ENCODE measurements at regions not wholly inside any gene's neighbourhood (a gene's known extent, or its start where the extent isn't known, plus 50 kb on each side); places are given as distances from the start of the nearest gene placed in this dataset.

DNA sequence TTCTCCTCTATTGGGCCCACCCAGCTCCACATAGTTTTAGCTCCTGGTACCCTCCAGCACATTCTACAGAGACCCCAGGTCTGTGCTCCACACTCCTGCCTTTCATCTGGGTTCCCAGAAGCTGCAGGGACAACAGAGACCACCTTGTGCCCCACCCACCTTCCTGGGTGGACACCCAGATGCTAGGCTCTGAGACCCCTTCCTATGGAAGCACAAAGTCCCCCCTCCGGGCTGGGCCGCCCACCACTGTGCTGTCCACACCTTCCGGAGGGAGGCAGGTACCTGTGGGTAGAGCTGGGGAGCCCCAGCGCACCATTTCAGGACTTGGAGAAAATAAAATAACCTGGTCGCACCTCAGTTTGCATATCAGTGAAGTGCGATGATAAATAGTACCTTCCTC lies 224.9 kb upstream of the FOXF1 start:
- Histone ChIP-seq H3K36me3 (ENCODE audit: control insufficient read depth in 4 of 4, insufficient read depth in 4 of 4, low read length in 3 of 4) (no peaks in the 10 kb centered on the region), H3K27ac (ENCODE audit: insufficient read depth in 1 of 2, low read depth in 1 of 2, low read length in 2 of 2, poor library complexity in 1 of 2, severe bottlenecking in 2 of 2) (no peak overlapping the region), H3K27me3 (replicated peaks in 2 of 5; ENCODE audit: control insufficient read depth in 4 of 5, insufficient read depth in 5 of 5, low read length in 4 of 5) (peaks cover 15 to 92% (median 49%) of the 10 kb centered on the region in 5 experiments), H3K4me3 (ENCODE audit: control insufficient read depth in 1 of 7, extremely low read depth in 1 of 7, insufficient read depth in 4 of 7, low read depth in 2 of 7, low read length in 6 of 7) (no peak overlapping the region), H3K4me1 (ENCODE audit: control extremely low read depth in 1 of 4, control insufficient read depth in 4 of 4, insufficient read depth in 4 of 4, low read length in 3 of 4) (no peaks in the 10 kb centered on the region), H3K9me3 (ENCODE audit: control extremely low read depth in 1 of 5, control insufficient read depth in 4 of 5, insufficient read depth in 2 of 5, low read depth in 1 of 5, low read length in 4 of 5) (peaks cover 0 to 3% (median 0%) of the 10 kb centered on the region in 5 experiments)
- DNase-seq: no peak
- 25% methylated on average over 4 of the region's 6 CpGs for WGBS (ENCODE audit: insufficient coverage)
- CTCF ChIA-PET: interaction anchor here (0.7 kb wide), 1 partner anchor 8 kb away, joined by 3 read pairs; no protein-coding TSS in a partner anchor
- POLR2A ChIA-PET: no interaction called here

DNA sequence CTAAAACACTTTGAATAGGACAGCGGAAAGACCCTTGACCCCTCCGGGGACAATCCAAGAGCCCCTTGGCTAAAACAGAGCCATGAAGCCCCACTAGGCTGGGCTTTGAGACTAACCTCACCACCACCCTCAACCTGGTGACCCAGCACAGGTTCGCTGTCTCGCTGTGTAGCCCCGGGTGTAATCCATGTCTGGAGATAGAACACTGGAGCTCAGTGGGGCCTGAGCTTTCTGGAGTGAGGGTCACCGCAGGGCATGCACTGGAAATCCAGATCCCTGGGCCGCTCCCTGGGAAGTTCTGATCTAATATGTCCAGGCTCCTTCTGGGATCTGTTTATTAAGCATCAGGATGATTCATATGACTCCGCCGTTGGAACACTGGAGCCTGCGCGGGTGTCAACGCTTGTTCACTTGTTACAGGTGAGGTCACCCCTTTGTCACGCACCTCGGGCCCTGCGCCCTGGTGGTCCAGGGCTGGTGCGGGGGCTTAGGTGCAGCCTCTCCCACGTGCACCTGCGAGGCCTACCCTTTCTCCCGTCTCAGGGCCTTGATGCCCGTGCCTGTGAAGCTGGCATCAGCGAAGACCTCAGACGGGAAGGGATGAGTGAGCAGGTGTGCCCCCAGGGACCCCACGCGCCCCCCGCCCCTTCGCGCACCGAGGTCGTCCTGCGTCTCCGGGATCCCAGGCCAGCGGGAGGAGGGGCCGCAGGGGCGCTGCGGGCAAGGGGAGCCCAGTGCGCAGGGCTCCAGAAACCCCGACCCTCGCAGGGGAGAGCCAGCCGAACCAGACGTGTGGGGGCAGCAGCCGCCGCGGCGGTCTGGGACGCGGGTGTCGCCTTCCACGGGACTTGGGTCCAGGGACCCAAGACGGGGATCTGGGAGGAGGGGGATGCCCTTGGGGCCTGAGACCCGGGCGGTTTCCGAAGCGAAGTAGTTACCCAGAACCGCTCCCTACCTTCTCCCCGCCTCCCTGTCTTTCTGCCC lies 224.1 kb upstream of the FOXF1 start:
- H3K27ac ChIP-seq (ENCODE audit: insufficient read depth in 1 of 2, low read depth in 1 of 2, low read length in 2 of 2, poor library complexity in 1 of 2, severe bottlenecking in 2 of 2): no peak overlapping the region
- no peak overlapping the region for H3K4me3 ChIP-seq (ENCODE audit: control insufficient read depth in 1 of 7, extremely low read depth in 1 of 7, insufficient read depth in 4 of 7, low read depth in 2 of 7, low read length in 6 of 7)
- no peak for DNase-seq
- no peaks in the 10 kb centered on the region for H3K4me1 ChIP-seq (ENCODE audit: control extremely low read depth in 1 of 4, control insufficient read depth in 4 of 4, insufficient read depth in 4 of 4, low read length in 3 of 4)
- peaks cover 0 to 3% (median 0%) of the 10 kb centered on the region in 5 experiments for H3K9me3 ChIP-seq (ENCODE audit: control extremely low read depth in 1 of 5, control insufficient read depth in 4 of 5, insufficient read depth in 2 of 5, low read depth in 1 of 5, low read length in 4 of 5)
- CTCF ChIA-PET: no interaction called here
- WGBS (ENCODE audit: insufficient coverage): 7% methylated on average over 45 of the region's 55 CpGs
- POLR2A ChIA-PET: no interaction called here
- no peaks in the 10 kb centered on the region for H3K36me3 ChIP-seq (ENCODE audit: control insufficient read depth in 4 of 4, insufficient read depth in 4 of 4, low read length in 3 of 4)
- peaks cover 18 to 100% (median 55%) of the 10 kb centered on the region in 5 experiments for H3K27me3 ChIP-seq (replicated peaks in 2 of 5; ENCODE audit: control insufficient read depth in 4 of 5, insufficient read depth in 5 of 5, low read length in 4 of 5)

DNA sequence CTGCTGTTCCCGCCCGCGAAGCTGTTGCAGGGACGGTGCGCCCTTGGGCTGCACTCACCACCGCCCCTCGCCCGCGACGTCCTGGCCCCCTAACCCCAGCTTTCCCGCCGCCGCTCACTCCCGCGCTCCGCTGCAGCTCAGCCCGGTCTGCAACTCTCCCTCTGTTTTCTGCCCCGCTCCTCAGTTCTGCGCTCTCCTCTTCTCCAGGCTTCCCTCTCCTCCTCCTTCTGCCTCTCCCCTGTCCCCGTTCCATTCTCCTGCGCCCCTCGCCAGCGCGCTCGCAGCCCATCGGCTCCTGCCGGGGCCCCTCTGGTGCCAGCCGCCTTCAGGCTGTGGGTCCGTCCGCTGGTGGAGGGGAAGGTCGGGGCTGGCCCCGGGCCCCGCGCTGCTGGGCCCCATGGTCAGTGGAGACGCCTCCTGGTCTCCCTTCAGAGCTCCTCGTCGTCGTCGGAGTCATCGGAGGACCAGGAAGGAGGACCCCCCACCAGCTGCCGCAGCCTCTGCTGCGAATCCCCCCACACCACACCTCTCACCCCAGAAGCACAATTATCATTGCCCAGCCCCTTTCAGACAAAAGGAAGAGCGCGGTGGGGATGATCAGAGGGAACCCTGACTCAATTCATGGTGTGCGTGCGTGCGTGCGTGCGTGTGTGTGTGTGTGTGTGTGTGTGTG lies 223.2 kb upstream of the FOXF1 start:
- ChIA-PET CTCF (no interaction called here), POLR2A (interaction anchor here (0.6 kb wide), 1 partner anchor 1389 kb away, joined by 3 read pairs; no protein-coding TSS in a partner anchor)

DNA sequence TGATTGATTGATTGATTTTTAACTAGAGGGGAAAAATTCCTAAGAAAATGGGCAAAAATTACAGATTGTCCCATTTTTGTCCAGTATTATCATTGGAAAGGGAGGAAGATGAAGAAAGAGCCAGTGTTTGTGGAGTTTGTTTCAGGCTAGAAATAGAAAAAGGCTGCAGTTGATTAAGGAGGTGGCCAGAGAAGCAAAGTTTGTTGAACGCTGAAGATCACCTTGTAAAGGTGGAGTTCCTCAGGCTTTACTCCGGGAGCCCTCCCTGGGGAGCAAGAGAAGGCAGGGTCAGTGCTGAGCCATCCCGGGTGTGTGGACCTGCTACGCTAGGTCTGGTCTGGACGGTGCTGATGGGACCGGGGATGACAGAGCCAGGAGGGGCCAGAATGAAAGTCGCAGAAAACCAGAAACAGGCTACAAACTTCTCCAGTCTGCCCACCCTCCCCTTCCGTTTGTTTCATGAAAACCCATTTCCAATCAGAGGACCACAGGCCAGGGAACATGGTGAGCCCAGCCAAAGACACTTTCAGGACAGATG lies 222.6 kb upstream of the FOXF1 start:
- Histone ChIP-seq H3K27me3 (replicated peaks in 2 of 5; ENCODE audit: control insufficient read depth in 4 of 5, insufficient read depth in 5 of 5, low read length in 4 of 5) (peaks cover 18 to 100% (median 52%) of the 10 kb centered on the region in 5 experiments), H3K9me3 (ENCODE audit: control extremely low read depth in 1 of 5, control insufficient read depth in 4 of 5, insufficient read depth in 2 of 5, low read depth in 1 of 5, low read length in 4 of 5) (peaks cover 0 to 3% (median 0%) of the 10 kb centered on the region in 5 experiments), H3K4me3 (ENCODE audit: control insufficient read depth in 1 of 7, extremely low read depth in 1 of 7, insufficient read depth in 4 of 7, low read depth in 2 of 7, low read length in 6 of 7) (no peak overlapping the region), H3K4me1 (ENCODE audit: control extremely low read depth in 1 of 4, control insufficient read depth in 4 of 4, insufficient read depth in 4 of 4, low read length in 3 of 4) (no peaks in the 10 kb centered on the region), H3K27ac (ENCODE audit: insufficient read depth in 1 of 2, low read depth in 1 of 2, low read length in 2 of 2, poor library complexity in 1 of 2, severe bottlenecking in 2 of 2) (no peak overlapping the region), H3K36me3 (ENCODE audit: control insufficient read depth in 4 of 4, insufficient read depth in 4 of 4, low read length in 3 of 4) (no peaks in the 10 kb centered on the region)
- no peak for DNase-seq
- ChIA-PET POLR2A (interaction anchor here (0.6 kb wide), 1 partner anchor 1389 kb away, joined by 3 read pairs; no protein-coding TSS in a partner anchor), CTCF (no interaction called here)
- WGBS (ENCODE audit: insufficient coverage): 5% methylated on average over 8 of the region's 8 CpGs

More for the DNA sequence above, 223.2 kb upstream of the FOXF1 start:
- Histone ChIP-seq H3K9me3 (ENCODE audit: control extremely low read depth in 1 of 5, control insufficient read depth in 4 of 5, insufficient read depth in 2 of 5, low read depth in 1 of 5, low read length in 4 of 5) (peaks cover 0 to 3% (median 0%) of the 10 kb centered on the region in 5 experiments), H3K4me3 (ENCODE audit: control insufficient read depth in 1 of 7, extremely low read depth in 1 of 7, insufficient read depth in 4 of 7, low read depth in 2 of 7, low read length in 6 of 7) (no peak overlapping the region), H3K4me1 (ENCODE audit: control extremely low read depth in 1 of 4, control insufficient read depth in 4 of 4, insufficient read depth in 4 of 4, low read length in 3 of 4) (no peaks in the 10 kb centered on the region), H3K27ac (ENCODE audit: insufficient read depth in 1 of 2, low read depth in 1 of 2, low read length in 2 of 2, poor library complexity in 1 of 2, severe bottlenecking in 2 of 2) (no peak overlapping the region), H3K36me3 (ENCODE audit: control insufficient read depth in 4 of 4, insufficient read depth in 4 of 4, low read length in 3 of 4) (no peaks in the 10 kb centered on the region), H3K27me3 (replicated peaks in 2 of 5; ENCODE audit: control insufficient read depth in 4 of 5, insufficient read depth in 5 of 5, low read length in 4 of 5) (peaks cover 18 to 100% (median 53%) of the 10 kb centered on the region in 5 experiments)
- DNase-seq: no peak
- 5% methylated on average over 26 of the region's 49 CpGs for WGBS (ENCODE audit: insufficient coverage)

DNA sequence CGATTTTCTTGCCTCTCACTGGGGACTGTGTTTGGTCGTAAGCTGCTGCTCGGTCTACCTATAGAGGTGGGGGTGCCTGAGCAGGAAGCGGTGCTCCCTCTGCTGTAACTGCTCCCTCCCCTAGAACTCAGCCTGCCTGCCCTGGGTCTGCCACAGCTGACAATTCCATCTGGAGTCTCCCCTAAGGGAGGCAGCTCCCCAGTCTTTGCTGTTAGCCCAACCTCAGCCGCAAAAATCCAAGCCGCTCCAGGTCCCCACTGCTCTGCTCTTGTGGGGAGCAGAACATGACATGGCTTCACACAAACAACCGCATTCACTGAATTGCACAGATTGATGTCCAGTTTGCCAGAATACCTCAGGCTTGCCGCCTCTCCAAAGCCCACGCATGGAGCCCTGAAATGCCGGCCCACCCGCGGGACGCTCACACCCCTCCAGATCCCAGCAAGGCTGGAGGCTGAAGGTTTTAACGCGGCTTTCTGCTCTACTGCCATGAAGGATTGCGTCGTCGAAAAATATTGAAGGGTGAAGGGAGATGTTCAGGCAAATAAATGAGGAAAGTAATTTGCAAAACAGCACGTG lies 221.5 kb upstream of the FOXF1 start:
- DNase-seq: no peak
- POLR2A ChIA-PET: no interaction called here
- H3K27ac ChIP-seq (ENCODE audit: insufficient read depth in 1 of 2, low read depth in 1 of 2, low read length in 2 of 2, poor library complexity in 1 of 2, severe bottlenecking in 2 of 2): no peak overlapping the region
- H3K36me3 ChIP-seq (ENCODE audit: control insufficient read depth in 4 of 4, insufficient read depth in 4 of 4, low read length in 3 of 4): no peaks in the 10 kb centered on the region
- peaks cover 18 to 99% (median 54%) of the 10 kb centered on the region in 5 experiments for H3K27me3 ChIP-seq (replicated peaks in 2 of 5; ENCODE audit: control insufficient read depth in 4 of 5, insufficient read depth in 5 of 5, low read length in 4 of 5)
- peaks cover 0 to 3% (median 0%) of the 10 kb centered on the region in 5 experiments for H3K9me3 ChIP-seq (ENCODE audit: control extremely low read depth in 1 of 5, control insufficient read depth in 4 of 5, insufficient read depth in 2 of 5, low read depth in 1 of 5, low read length in 4 of 5)
- WGBS (ENCODE audit: insufficient coverage): 1% methylated on average over 7 of the region's 19 CpGs
- no peaks in the 10 kb centered on the region for H3K4me1 ChIP-seq (ENCODE audit: control extremely low read depth in 1 of 4, control insufficient read depth in 4 of 4, insufficient read depth in 4 of 4, low read length in 3 of 4)
- CTCF ChIA-PET: no interaction called here
- no peak overlapping the region for H3K4me3 ChIP-seq (ENCODE audit: control insufficient read depth in 1 of 7, extremely low read depth in 1 of 7, insufficient read depth in 4 of 7, low read depth in 2 of 7, low read length in 6 of 7)

DNA sequence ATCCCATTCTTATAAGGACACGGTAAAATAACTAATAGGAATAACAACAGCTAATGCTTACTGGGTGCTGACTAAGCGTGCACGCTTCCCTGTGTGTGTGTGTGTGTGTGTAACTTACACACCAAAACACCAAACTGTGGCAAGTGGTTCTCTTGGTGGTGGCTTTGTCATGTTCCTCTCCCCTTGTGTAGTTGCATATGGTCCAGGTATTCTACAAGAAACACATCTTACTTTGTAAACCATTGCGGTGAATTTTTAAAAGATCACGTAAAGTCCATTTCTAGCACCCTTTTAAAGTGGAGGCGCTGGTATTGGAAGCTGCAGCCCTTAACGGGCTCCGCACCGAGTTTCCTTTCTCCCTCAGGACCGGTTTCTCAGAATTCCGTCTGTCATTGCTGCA lies 221.0 kb upstream of the FOXF1 start:
- H3K4me3 ChIP-seq (ENCODE audit: control insufficient read depth in 1 of 7, extremely low read depth in 1 of 7, insufficient read depth in 4 of 7, low read depth in 2 of 7, low read length in 6 of 7): no peak overlapping the region
- POLR2A ChIA-PET: no interaction called here
- H3K27ac ChIP-seq (ENCODE audit: insufficient read depth in 1 of 2, low read depth in 1 of 2, low read length in 2 of 2, poor library complexity in 1 of 2, severe bottlenecking in 2 of 2): no peak overlapping the region
- peaks cover 0 to 3% (median 0%) of the 10 kb centered on the region in 5 experiments for H3K9me3 ChIP-seq (ENCODE audit: control extremely low read depth in 1 of 5, control insufficient read depth in 4 of 5, insufficient read depth in 2 of 5, low read depth in 1 of 5, low read length in 4 of 5)
- DNase-seq: no peak
- H3K27me3 ChIP-seq (replicated peaks in 2 of 5; ENCODE audit: control insufficient read depth in 4 of 5, insufficient read depth in 5 of 5, low read length in 4 of 5): peaks cover 18 to 99% (median 56%) of the 10 kb centered on the region in 5 experiments
- WGBS (ENCODE audit: insufficient coverage): 36% methylated on average over 6 of the region's 11 CpGs
- H3K36me3 ChIP-seq (ENCODE audit: control insufficient read depth in 4 of 4, insufficient read depth in 4 of 4, low read length in 3 of 4): no peaks in the 10 kb centered on the region
- CTCF ChIA-PET: no interaction called here
- no peaks in the 10 kb centered on the region for H3K4me1 ChIP-seq (ENCODE audit: control extremely low read depth in 1 of 4, control insufficient read depth in 4 of 4, insufficient read depth in 4 of 4, low read length in 3 of 4)
